Glutamatergic neuron (in vitro differentiated cells): ENCODE measurements at regions not wholly inside any gene's neighbourhood (a gene's known extent, or its start where the extent isn't known, plus 50 kb on each side); places are given as distances from the start of the nearest gene placed in this dataset.

ENCODE experiments used
- DNase-seq: peaks from one replicate; pipeline ENCODE4 v3.0.0; 2022
- H3K27ac Mint-ChIP-seq: one replicate; pipeline ENCODE4 v1.8.0; 2020; ENCODE audit warnings: mild to moderate bottlenecking, mixed read lengths, inconsistent platforms; ENCODE audit not compliant: unreplicated experiment
- H3K27me3 Mint-ChIP-seq: one replicate; pipeline ENCODE4 v1.8.0; 2020; ENCODE audit warnings: mild to moderate bottlenecking, moderate library complexity, mixed read lengths, inconsistent platforms; ENCODE audit not compliant: unreplicated experiment
- H3K36me3 Mint-ChIP-seq: one replicate; pipeline ENCODE4 v1.8.0; 2020; ENCODE audit warnings: mild to moderate bottlenecking, mixed read lengths, inconsistent platforms; ENCODE audit not compliant: unreplicated experiment
- H3K4me1 Mint-ChIP-seq: one replicate; pipeline ENCODE4 v1.8.0; 2020; ENCODE audit warnings: mild to moderate bottlenecking, low read depth, mixed read lengths, inconsistent platforms; ENCODE audit not compliant: unreplicated experiment
- H3K4me3 Mint-ChIP-seq: one replicate; pipeline ENCODE4 v1.8.0; 2020; ENCODE audit warnings: mild to moderate bottlenecking, mixed read lengths, inconsistent platforms; ENCODE audit not compliant: unreplicated experiment
- H3K9me3 Mint-ChIP-seq: one replicate; pipeline ENCODE4 v1.8.0; 2020; ENCODE audit warnings: mild to moderate bottlenecking, moderate library complexity, mixed read lengths, inconsistent platforms; ENCODE audit not compliant: unreplicated experiment
- CTCF ChIP-seq: fragments of 200-600 bp; sonication (generic); IDR thresholded peaks from one replicate; pipeline ENCODE4 v1.5.0; 2021; ENCODE audit not compliant: partially characterized antibody, unreplicated experiment

DNA sequence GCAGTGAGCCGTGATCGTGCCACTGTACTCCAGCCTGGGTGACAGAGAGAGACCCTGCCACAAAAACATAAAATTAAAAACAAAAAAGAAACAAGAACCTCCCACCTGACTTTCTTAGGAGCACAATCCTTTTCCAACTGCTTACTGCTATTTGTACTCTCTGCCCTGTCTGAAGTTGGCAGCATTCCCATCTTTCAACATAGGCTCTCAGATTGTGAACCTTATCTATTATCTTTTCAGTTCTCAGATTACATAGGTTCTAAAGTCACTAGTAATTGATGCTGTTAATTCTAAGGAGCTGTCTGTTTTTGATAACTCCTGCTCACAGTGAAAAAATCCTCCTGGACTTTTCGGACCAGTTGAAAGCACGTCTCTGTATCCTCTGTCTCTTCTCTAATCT, 812.2 kb upstream of the CT83 start:
- TF ChIP-seq CTCF = no peak
- Mint-ChIP-seq H3K27me3 (peaks cover 3% of the 10 kb centered on the region), H3K36me3 (peaks cover 5% of the 10 kb centered on the region), H3K4me1 (no peaks in the 10 kb centered on the region), H3K27ac (no peak overlapping the region), H3K4me3 (no peak overlapping the region), H3K9me3 (peaks cover 3% of the 10 kb centered on the region)
- no peak for DNase-seq
